CD4-positive, CD25-positive, alpha-beta regulatory T cell (primary cell): ENCODE measurements at regions not wholly inside any gene's neighbourhood (a gene's known extent, or its start where the extent isn't known, plus 50 kb on each side); places are given as distances from the start of the nearest gene placed in this dataset.

ENCODE experiments used
- ATAC-seq, 2 donors: fragments of 150-1000 bp; cut with Tn5 transposase; one replicate each; pipeline ENCODE4 v1.10.0; 2021; ENCODE audit warnings: low read depth in 2 of 2, moderate number of reproducible peaks in 2 of 2, moderate library complexity in 1 of 2
- DNase-seq, 3 donors: peaks; one replicate each; pipeline versions ENCODE4 v3.0.0 to v3.0.0-alpha.2; 2012 to 2022; ENCODE audit warnings: mixed read lengths in 1 of 3
- H3K27ac ChIP-seq: one replicate; pipeline ENCODE4 v1.7.0; 2013; ENCODE audit warnings: mild to moderate bottlenecking, low read length; ENCODE audit not compliant: insufficient read depth, poor library complexity, severe bottlenecking
- H3K27me3 ChIP-seq: one replicate; pipeline ENCODE4 v1.7.0; 2013; ENCODE audit warnings: low read length; ENCODE audit not compliant: control insufficient read depth, insufficient read depth
- H3K36me3 ChIP-seq: one replicate; pipeline ENCODE4 v1.7.0; 2013; ENCODE audit warnings: mild to moderate bottlenecking, low read length, moderate library complexity; ENCODE audit not compliant: control insufficient read depth, insufficient read depth
- H3K4me1 ChIP-seq: 2 replicates; pipeline ENCODE4 v1.7.0; 2013; ENCODE audit warnings: mild to moderate bottlenecking, low read length; ENCODE audit not compliant: insufficient read depth, control insufficient read depth, poor library complexity, severe bottlenecking
- H3K4me3 ChIP-seq: one replicate; pipeline ENCODE4 v1.7.0; 2013; ENCODE audit warnings: low read depth, mild to moderate bottlenecking, low read length, moderate library complexity
- H3K9me3 ChIP-seq, 2 experiments: 1 replicate in 1 of 2; 2 replicates in 1 of 2; pipeline ENCODE4 v1.7.0; 2013; ENCODE audit warnings: low read length in 2 of 2, mild to moderate bottlenecking in 1 of 2, moderate library complexity in 1 of 2; ENCODE audit not compliant: control insufficient read depth in 2 of 2
- H3K27ac Mint-ChIP-seq, 3 donors: one replicate each; pipeline ENCODE4 v1.8.0; 2020 to 2022; ENCODE audit warnings: mild to moderate bottlenecking in 3 of 3, mixed read lengths in 3 of 3, moderate library complexity in 2 of 3
- H3K27me3 Mint-ChIP-seq: one replicate; pipeline ENCODE4 v1.8.0; 2022; ENCODE audit warnings: mild to moderate bottlenecking, mixed read lengths
- H3K36me3 Mint-ChIP-seq: one replicate; pipeline ENCODE4 v1.8.0; 2020; ENCODE audit warnings: mixed read lengths
- H3K4me1 Mint-ChIP-seq, 4 donors: one replicate each; pipeline ENCODE4 v1.8.0; 2020 to 2022; ENCODE audit warnings: mixed read lengths in 4 of 4, mild to moderate bottlenecking in 1 of 4
- H3K4me3 Mint-ChIP-seq, 4 donors: one replicate each; pipeline ENCODE4 v1.8.0; 2020 to 2022; ENCODE audit warnings: mild to moderate bottlenecking in 4 of 4, mixed read lengths in 4 of 4, moderate library complexity in 3 of 4
- H3K9me3 Mint-ChIP-seq, 7 donors: one replicate each; pipeline ENCODE4 v1.8.0; 2020 to 2022; ENCODE audit warnings: mixed read lengths in 7 of 7, mild to moderate bottlenecking in 3 of 7, moderate library complexity in 2 of 7

DNA sequence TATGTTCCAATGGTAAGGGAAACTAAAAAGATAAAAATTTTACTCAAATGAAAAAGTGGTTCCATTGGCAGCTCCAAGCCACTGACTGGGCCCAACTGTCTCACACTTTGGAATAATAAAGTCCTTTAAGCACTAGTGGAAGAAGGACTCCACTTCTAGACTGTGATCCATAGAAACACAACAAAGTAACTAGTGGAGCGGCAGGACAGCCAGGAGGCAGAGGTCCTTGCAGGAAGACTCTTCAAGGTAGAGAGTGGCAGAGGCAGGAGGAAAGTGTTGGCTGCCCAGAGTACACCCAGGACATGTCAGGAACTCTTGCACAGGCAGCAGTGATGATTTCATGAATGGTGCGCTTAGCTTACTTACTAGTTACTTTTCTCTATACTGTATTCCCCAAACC is 65.0 kb upstream of the CCN6 start:
- DNase-seq (no peak), ATAC-seq (no peak)
- Mint-ChIP-seq H3K27me3 (no peaks in the 10 kb centered on the region), H3K27ac (peak overlapping the region; percentile 94 to 96 (median 96)), H3K36me3 (peaks cover 10% of the 10 kb centered on the region), H3K4me3 (peak overlapping the region in 3 of 4 donors; percentile 5 to 68 (median 67)), H3K9me3 (peaks cover 0 to 2% (median 0%) of the 10 kb centered on the region in 7 donors), H3K4me1 (peaks cover 33 to 93% (median 65%) of the 10 kb centered on the region in 4 donors)
- no peaks in the 10 kb centered on the region for H3K9me3 ChIP-seq
- no peaks in the 10 kb centered on the region for H3K27me3 ChIP-seq
- no peaks in the 10 kb centered on the region for H3K36me3 ChIP-seq
- H3K4me1 ChIP-seq = peaks cover 77% of the 10 kb centered on the region
- H3K4me3 ChIP-seq = no peak overlapping the region
- peak overlapping the region; percentile 82 for H3K27ac ChIP-seq

DNA sequence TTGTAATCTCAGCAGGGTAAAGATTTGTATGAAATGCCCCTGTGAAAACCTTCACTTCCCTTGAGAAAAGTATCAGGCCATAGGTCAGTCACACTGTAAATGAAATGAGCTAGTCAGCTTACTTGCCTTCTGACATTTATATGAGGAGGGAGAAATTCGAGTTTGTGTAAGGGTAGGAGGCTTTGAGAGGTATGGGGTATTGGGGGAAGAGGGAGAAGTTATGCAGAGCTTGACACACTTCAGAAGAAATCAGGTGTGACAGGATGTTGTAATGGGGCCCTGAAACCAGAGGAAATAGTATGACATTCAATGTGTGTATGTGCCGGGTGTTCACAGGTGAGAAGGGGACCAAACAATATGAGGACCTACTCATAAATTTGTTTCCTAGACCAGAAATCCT is 64.2 kb upstream of the CCN6 start:
- H3K9me3 ChIP-seq = no peaks in the 10 kb centered on the region
- Mint-ChIP-seq H3K36me3 (peaks cover 10% of the 10 kb centered on the region), H3K27ac (peak overlapping the region; percentile 94 to 96 (median 96)), H3K27me3 (no peaks in the 10 kb centered on the region), H3K9me3 (peaks cover 0 to 2% (median 0%) of the 10 kb centered on the region in 7 donors), H3K4me1 (peaks cover 33 to 91% (median 69%) of the 10 kb centered on the region in 4 donors), H3K4me3 (peak overlapping the region; percentile 24 to 68 (median 61))
- no peaks in the 10 kb centered on the region for H3K27me3 ChIP-seq
- ATAC-seq (peak; percentile 88 to 93), DNase-seq (peak in 2 of 3 donors; percentile 69 to 86)
- peaks cover 76% of the 10 kb centered on the region for H3K4me1 ChIP-seq
- peak overlapping the region; percentile 68 for H3K4me3 ChIP-seq
- peak overlapping the region; percentile 82 for H3K27ac ChIP-seq
- no peaks in the 10 kb centered on the region for H3K36me3 ChIP-seq

DNA sequence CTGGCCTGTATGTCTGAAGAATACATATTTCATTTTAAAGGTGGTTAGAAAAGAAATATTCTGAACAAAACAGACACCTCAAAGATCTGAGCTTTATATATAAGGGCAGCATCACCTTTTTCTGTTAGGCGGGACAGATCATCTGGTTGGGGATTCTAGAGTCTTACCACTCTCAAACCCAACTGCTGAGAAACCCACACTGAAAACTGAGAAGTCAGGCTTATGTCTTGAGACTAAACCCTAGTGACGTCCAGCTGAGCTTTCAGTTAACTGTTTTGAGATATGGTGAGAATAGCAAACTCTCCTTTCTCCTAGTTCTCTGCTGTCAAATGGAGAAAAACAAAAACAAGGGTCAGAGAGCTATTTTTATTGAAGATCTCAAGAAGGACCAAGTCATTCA is 63.7 kb upstream of the CCN6 start:
- Histone ChIP-seq H3K36me3 (no peaks in the 10 kb centered on the region), H3K9me3 (no peaks in the 10 kb centered on the region), H3K27me3 (no peaks in the 10 kb centered on the region), H3K4me3 (peak overlapping the region; percentile 68), H3K27ac (peak overlapping the region; percentile 82), H3K4me1 (peaks cover 72% of the 10 kb centered on the region)
- Mint-ChIP-seq H3K4me3 (peak overlapping the region; percentile 33 to 68 (median 61)), H3K27me3 (no peaks in the 10 kb centered on the region), H3K36me3 (peaks cover 10% of the 10 kb centered on the region), H3K9me3 (peaks cover 0 to 2% (median 0%) of the 10 kb centered on the region in 7 donors), H3K27ac (peak overlapping the region; percentile 94 to 96 (median 96)), H3K4me1 (peaks cover 33 to 89% (median 69%) of the 10 kb centered on the region in 4 donors)
- DNase-seq (peak in 1 of 3 donors; percentile 48), ATAC-seq (peak in 1 of 2 donors; percentile 1)

DNA sequence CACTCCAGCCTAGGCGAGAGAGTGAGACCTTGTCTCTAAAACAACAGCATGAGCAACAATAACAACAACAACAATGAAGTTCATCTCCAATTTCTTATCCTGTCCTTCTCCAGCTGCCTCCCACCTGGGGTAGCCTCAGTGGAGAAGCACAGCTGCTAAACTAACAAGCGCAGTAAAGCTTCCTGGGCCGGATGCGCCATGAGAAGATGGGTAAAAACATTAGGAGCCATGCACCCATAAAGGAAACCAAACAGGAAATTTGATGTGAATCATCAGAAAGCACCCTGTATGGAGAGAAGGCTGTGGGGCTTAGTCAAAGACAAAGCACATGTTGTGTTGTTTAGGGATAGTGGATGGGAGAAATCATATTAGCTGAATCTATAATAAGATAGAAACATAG is 61.1 kb upstream of the CCN6 start:
- Histone ChIP-seq H3K27ac (peak overlapping the region; percentile 82), H3K4me1 (peaks cover 77% of the 10 kb centered on the region), H3K4me3 (peak overlapping the region; percentile 42), H3K27me3 (no peaks in the 10 kb centered on the region), H3K9me3 (no peaks in the 10 kb centered on the region), H3K36me3 (no peaks in the 10 kb centered on the region)
- peaks cover 7% of the 10 kb centered on the region for H3K36me3 Mint-ChIP-seq
- H3K27me3 Mint-ChIP-seq = no peaks in the 10 kb centered on the region
- peak overlapping the region in 3 of 4 donors; percentile 70 to 76 (median 70) for H3K4me3 Mint-ChIP-seq
- DNase-seq (peak in 2 of 3 donors; percentile 33 to 72), ATAC-seq (peak; percentile 52 to 60)
- H3K27ac Mint-ChIP-seq = peak overlapping the region; percentile 94 to 99 (median 96)
- H3K4me1 Mint-ChIP-seq = peaks cover 38 to 90% (median 74%) of the 10 kb centered on the region in 4 donors
- no peaks in the 10 kb centered on the region for H3K9me3 Mint-ChIP-seq

DNA sequence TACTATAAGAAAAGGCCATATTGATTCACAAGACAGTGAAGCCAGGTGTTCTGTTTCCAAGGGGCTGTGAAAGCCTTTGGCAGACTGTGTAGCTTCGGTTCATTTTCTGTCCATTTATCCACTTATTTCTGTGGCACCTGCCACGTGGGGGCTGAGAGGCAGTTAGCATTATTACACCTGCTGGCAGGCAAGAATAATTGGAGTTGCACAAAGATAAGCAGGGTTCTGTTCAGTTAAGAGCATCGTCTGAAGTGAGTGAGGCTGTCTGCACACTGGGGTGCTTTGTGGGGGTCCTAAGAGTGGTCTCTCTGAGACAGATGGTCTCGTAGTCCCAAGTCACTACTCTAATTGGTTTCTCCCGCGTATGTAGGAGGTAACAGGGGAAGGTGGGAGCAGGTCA is 60.6 kb upstream of the CCN6 start:
- Mint-ChIP-seq H3K36me3 (peaks cover 6% of the 10 kb centered on the region), H3K27ac (peak overlapping the region; percentile 94 to 99 (median 96)), H3K4me3 (peak overlapping the region in 3 of 4 donors; percentile 70 to 76 (median 70)), H3K27me3 (no peaks in the 10 kb centered on the region), H3K9me3 (no peaks in the 10 kb centered on the region), H3K4me1 (peaks cover 38 to 85% (median 73%) of the 10 kb centered on the region in 4 donors)
- H3K9me3 ChIP-seq = no peaks in the 10 kb centered on the region
- H3K4me3 ChIP-seq = peak overlapping the region; percentile 42
- H3K27ac ChIP-seq = peak overlapping the region; percentile 82
- H3K36me3 ChIP-seq = no peaks in the 10 kb centered on the region
- no peak for ATAC-seq
- H3K4me1 ChIP-seq = peaks cover 74% of the 10 kb centered on the region
- no peaks in the 10 kb centered on the region for H3K27me3 ChIP-seq
- DNase-seq = peak in 1 of 3 donors; percentile 24

DNA sequence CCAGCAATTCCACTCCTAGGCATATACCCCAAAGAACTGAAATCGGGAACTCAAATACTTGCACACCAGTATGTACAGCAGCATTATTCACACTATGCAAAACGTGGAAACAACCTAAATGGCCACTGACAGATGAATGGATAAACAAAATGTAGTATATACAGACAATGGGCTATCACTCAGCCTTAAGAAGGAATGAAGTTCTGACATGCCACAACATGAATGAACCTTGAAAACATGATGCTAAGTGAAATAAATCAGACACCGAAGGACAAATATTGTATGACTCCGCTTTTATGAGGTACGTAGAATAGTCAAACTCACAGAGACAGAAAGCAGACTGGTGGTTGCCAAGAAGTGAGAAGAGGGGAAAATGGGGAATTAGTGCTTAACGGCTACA is 59.1 kb upstream of the CCN6 start:
- Mint-ChIP-seq H3K9me3 (no peaks in the 10 kb centered on the region), H3K36me3 (no peaks in the 10 kb centered on the region), H3K4me3 (peak overlapping the region in 1 of 4 donors; percentile 31), H3K27ac (peak overlapping the region in 2 of 3 donors; percentile 3 to 82), H3K4me1 (peaks cover 28 to 70% (median 58%) of the 10 kb centered on the region in 4 donors), H3K27me3 (no peaks in the 10 kb centered on the region)
- DNase-seq = no peak
- no peak for ATAC-seq
- Histone ChIP-seq H3K27ac (no peak overlapping the region), H3K27me3 (no peaks in the 10 kb centered on the region), H3K36me3 (no peaks in the 10 kb centered on the region), H3K4me3 (no peak overlapping the region), H3K4me1 (peaks cover 59% of the 10 kb centered on the region), H3K9me3 (no peaks in the 10 kb centered on the region)

DNA sequence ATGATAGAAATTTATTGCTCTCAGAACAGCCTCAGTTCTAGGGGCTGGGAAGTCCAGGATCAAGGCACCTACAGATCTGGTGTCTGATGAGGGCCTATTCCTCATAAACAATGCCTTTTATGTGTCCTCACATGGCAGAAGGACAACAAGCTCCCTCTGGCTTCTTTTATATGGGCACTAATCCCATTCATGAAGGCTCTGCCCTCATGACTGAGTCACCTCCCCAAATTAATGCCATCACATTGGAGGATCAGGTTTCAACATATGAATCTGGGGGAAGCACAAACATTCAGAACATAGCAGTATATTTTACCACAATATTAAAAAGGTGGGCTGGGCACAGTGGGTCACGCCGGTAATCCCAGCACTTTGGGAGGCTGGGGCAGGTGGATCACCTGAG is 58.5 kb upstream of the CCN6 start:
- H3K4me1 ChIP-seq = peaks cover 53% of the 10 kb centered on the region
- Mint-ChIP-seq H3K27me3 (no peaks in the 10 kb centered on the region), H3K27ac (peak overlapping the region in 2 of 3 donors; percentile 44 to 85), H3K4me1 (peaks cover 22 to 64% (median 52%) of the 10 kb centered on the region in 4 donors), H3K36me3 (no peaks in the 10 kb centered on the region), H3K9me3 (no peaks in the 10 kb centered on the region), H3K4me3 (no peak overlapping the region)
- no peaks in the 10 kb centered on the region for H3K36me3 ChIP-seq
- H3K27ac ChIP-seq = no peak overlapping the region
- no peak for ATAC-seq
- H3K4me3 ChIP-seq = no peak overlapping the region
- H3K27me3 ChIP-seq = no peaks in the 10 kb centered on the region
- H3K9me3 ChIP-seq = no peaks in the 10 kb centered on the region
- no peak for DNase-seq
